ENCODE measurements at regions not wholly inside any gene's neighbourhood (a gene's known extent, or its start where the extent isn't known, plus 50 kb on each side); places are given as distances from the start of the nearest gene placed in this dataset.

DNA sequence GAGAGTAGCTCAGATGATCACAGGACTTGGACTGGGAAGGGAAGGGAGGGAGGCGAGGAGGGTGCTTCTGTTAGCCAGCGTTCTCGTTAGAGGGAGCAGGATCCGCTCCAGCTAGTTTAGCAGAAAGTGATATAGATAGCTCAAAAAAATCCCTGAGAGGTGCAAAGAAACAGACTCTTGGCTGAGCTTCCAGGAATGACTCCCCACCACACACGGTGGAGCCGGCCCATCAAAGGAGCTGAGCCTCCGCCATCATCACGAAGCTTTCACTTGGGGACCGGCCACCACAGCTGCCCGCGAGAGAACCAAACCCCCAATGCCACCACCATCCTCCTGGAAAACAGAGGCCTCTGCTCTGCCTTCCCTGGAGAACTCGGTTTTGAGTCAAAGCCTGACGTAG lies 124.6 kb upstream of the BCL2L14 start:
- no peak for TF ChIP-seq CTCF (IDR thresholded peaks at IDR 0.05)
- DNase-seq (ENCODE audit: low spot score) = no peak
- H3K27ac ChIP-seq = no peak overlapping the region
- H3K4me3 ChIP-seq = no peak overlapping the region

- no peak overlapping the region for H3K4me3 ChIP-seq
- TF ChIP-seq CTCF (IDR thresholded peaks at IDR 0.05) = no peak
- no peak for DNase-seq (ENCODE audit: low spot score)
- H3K27ac ChIP-seq = no peak overlapping the region
Observed at GRCh38 chr12:11947213-11947612, 123.5 kb upstream of the BCL2L14 start.

DNA sequence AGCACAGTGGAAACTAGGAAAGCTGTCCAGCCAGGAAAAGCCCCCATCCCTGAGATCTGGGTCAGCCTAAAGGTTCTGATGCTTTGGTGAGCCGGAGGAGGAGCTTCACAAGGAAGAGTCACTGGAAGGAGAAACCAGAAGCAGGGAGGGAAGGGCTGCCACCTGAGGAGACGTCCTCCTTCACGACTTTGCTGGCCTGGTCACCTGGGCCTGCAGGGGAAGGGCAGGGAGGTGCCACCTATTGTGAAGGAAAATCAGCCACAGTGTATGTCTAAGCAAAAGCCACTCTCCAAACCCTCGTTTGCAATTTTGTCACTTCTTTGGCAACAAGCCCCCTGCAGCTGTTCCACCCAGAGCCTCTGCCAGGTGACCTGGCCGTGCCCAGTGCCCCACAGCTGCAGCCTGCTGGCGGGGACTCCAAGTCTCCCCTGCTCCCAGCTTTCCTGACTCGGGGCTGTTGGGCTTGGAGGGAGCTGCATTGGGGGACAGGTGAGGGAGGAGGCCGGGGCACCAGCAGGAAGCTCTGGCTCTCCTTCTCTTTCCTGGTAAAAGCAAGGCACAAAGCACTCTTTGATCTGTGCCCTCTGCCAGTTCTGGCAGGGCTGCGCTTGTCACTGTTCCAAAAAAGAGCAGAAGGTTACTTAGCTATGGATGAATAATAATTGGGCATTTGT lies 120.9 kb upstream of the BCL2L14 start:
- no peak for TF ChIP-seq CTCF (IDR thresholded peaks at IDR 0.05)
- no peak for DNase-seq (ENCODE audit: low spot score)
- H3K27ac ChIP-seq = no peak overlapping the region
- H3K4me3 ChIP-seq = no peak overlapping the region

GRCh38 chr12:11951209-11951608 lies 119.5 kb upstream of the BCL2L14 start:
- no peak overlapping the region for H3K4me3 ChIP-seq
- TF ChIP-seq CTCF (IDR thresholded peaks at IDR 0.05) = no peak
- H3K27ac ChIP-seq = no peak overlapping the region
- DNase-seq (ENCODE audit: low spot score) = no peak

DNA sequence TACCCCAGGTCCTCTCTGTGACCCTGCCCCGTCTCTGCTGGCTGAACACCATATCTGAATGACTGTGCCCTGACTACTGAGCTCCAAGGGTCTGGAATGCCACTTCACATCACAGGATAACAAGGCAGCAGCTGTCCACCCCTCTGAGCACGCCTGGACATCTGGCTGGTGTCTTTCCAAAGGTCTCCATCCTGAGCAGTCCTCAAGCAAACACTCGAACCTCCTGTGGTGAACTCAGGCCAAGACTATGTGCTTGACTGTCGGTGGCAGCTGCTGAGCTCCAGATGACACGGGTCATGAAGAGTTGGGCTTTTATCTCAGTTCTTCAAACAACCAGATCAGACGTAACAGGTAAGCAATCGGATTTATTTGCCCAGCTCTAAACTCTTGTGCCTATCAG lies 117.2 kb upstream of the BCL2L14 start:
- H3K27ac ChIP-seq = no peak overlapping the region
- no peak overlapping the region for H3K4me3 ChIP-seq
- DNase-seq (ENCODE audit: low spot score) = no peak
- no peak for TF ChIP-seq CTCF (IDR thresholded peaks at IDR 0.05)

- DNase-seq (ENCODE audit: low spot score) = no peak
- Histone ChIP-seq H3K4me3 (no peak overlapping the region), H3K27ac (no peak overlapping the region)
- TF ChIP-seq CTCF (IDR thresholded peaks at IDR 0.05) = no peak
Observed at GRCh38 chr12:11954181-11954580, 116.6 kb upstream of the BCL2L14 start.

DNA sequence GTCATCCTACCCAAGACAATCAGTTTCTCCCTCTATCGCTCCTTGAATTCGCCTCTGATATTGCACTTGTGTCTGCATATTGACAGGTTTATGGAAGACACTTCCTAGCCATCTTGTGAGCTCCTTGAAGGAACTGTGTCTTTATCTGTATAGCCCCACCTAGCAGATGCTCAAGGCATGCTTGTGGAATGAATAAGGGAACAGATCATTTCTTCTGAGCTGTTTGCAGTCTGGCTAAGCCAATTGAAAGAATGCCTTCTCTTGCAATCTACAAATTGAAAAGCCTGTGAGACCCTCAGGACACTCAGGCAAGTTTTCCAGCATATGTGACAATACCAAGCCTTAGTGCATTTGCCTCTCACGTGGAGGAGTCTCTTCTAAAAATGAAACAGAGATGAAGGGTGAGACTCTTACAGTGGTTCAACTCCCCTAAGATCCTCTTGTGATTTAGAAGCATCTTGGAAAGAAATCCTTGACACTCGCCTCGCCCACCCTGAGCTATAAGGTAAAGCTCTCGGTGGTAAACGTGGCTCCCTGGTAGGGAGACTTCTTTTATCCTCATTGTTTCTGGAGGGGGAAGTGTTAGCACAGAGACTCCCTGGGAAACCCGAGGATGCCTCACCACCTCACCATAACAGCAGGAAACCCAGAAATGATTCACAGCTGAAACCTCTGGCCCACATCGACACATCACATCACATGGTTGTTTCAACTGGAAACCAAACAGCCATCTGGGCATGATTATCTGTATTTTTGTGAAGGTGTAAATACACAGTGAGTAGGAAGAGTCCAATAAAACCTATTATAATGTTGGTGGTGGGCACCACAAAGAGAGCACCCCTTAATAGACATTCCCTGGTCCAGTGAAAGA lies 112.3 kb upstream of the BCL2L14 start:
- no peak overlapping the region for H3K4me3 ChIP-seq
- no peak for TF ChIP-seq CTCF (IDR thresholded peaks at IDR 0.05)
- no peak overlapping the region for H3K27ac ChIP-seq
- no peak for DNase-seq (ENCODE audit: low spot score)

Measured in coronary artery (tissue), 2 donors.